HG03175 (cell line): ENCODE measurements at regions not wholly inside any gene's neighbourhood (a gene's known extent, or its start where the extent isn't known, plus 50 kb on each side); places are given as distances from the start of the nearest gene placed in this dataset.
A peak's percentile ranks its signal among the peaks of the same experiment; 100 is the strongest.
"Not testable (repeated sequence)": the region's sequence is repeated elsewhere in the genome, so short reads cannot be mapped to it uniquely, and the experiment has no call there.

Source experiments
- ATAC-seq: cut with Tn5 transposase; IDR thresholded peaks from one replicate; pipeline ENCODE4 v1.9.1; 2021; ENCODE audit warnings: mild to moderate bottlenecking, moderate library complexity; ENCODE audit not compliant: unreplicated experiment

DNA sequence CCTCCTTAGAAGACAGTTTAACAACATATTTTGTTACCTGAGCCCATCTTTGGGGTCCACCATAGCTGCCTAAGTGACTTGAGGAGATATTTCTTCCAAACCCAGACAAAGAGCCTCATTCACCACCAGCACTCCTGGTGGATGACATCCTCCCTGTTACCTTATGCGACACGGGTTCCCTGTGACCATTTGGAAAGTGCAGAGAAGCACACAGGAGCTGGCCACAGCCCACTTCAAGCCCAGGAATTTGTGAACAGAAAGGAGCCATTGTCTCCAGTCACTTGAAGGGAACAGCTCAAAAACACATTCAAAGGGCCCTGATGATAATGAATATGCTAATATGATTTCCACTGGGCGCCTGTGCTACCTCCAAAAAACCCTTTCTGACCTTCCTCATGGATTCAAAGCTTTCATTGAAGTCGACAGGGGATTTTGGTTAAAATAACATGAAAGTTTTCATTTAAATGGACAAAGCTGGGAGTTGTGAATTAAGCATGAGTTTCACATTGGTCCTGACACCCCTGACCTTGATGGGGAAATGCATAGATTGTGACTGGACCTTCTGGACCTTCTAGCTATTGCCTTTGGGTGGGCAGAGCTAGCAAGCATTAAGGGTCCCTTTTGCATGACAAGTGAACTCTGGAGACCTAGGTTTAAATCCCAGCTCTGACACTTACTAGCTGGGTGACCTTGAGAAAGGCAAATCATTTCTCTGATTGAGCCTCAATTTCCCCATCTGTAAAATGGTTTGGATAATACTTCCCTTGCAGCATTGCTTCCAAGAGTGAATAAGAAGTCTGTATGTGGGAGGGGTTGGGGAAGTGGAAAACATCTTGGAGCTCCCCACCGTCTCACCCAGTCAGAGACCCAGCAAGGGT lies 83.3 kb upstream of the SIRPA start:
- ATAC-seq: no peak

- no peak for ATAC-seq
These were observed 84.1 kb upstream of the SIRPA start for GRCh38 chr20:1810926-1811620.

DNA sequence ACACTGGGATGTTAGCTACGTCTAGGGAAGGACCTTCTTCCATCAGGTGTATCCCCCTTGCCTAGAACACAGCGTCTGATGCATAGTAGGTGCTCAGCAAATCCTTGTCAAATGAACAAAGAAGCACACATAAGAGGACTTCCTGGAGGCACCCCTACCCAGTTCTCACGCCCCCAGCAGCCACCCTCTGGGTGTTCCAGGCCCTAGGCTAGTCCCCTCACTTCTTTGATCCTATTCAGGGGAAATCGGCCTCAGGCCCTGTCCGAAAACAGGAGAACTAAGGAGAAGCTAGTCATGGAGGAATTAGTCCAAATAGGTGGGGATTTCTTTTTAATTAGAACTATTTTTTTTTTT lies 84.7 kb upstream of the SIRPA start:
- ATAC-seq: no peak

GRCh38 chr20:1809611-1810510 lies 85.3 kb upstream of the SIRPA start:
- ATAC-seq: no peak

DNA sequence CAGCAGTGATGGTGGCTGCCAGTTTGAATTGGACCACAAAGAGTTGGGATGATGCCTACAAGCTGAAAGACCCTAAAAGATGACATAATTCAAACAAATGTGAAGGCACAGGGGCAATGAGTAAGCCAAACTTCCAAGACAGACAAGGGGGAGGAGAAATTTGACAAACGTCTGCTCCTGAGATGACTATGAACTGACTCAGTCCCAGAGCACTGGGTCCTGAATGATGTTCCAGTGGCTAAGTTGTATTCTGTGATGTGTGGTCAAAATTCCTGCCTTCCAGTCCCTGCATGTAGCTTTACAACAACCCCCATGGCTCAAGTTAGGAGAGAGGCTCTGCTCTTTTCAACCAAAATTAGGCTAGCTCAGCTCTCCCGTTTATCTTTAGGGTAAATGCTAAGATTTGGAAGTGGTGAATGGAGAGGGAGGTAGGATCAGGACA lies 86.1 kb upstream of the SIRPA start:
- no peak for ATAC-seq

- ATAC-seq: no peak
These were observed 87.1 kb upstream of the SIRPA start for GRCh38 chr20:1808101-1808500.

DNA sequence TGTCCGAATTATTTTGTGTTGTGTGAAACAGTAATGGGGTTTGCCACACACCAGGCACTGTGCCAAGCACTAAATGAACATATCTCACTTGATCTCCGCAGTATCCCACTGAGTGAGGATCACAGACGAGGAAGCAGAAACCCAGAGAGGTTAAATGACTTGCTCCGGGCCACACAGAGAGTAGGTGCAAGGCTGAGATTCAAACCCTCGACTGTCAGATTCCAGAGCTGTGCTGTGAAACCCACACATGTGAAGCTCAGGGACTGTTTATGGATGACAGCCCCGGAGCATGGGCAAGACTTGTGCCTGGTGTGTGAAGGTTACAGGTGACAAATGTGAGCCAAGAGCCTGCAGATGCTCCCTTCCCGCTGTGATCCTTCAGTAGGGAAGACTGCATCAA lies 87.8 kb upstream of the SIRPA start:
- ATAC-seq: no peak

DNA sequence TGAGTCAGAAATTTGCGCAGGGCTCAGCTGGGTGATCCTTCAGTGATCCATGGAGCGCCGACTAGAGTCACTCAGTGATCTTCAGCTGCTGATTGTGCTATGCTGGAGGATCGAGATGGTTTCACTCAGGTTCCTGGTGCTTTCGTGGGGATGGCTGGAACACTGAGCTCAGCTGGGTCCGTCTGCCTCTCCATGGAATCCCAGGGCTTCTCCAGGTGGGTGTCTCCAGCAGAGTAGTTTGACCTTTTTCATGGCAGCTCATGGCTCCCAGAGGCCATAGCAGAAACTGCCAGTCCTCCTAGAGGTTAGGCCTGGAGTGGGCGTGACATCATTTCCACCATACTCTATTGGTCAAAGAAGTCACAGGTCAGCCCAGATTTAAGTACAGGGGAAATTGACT lies 88.8 kb upstream of the SIRPA start:
- ATAC-seq: no peak

- no peak for ATAC-seq
These were observed 89.4 kb upstream of the SIRPA start for GRCh38 chr20:1805816-1806215.

DNA sequence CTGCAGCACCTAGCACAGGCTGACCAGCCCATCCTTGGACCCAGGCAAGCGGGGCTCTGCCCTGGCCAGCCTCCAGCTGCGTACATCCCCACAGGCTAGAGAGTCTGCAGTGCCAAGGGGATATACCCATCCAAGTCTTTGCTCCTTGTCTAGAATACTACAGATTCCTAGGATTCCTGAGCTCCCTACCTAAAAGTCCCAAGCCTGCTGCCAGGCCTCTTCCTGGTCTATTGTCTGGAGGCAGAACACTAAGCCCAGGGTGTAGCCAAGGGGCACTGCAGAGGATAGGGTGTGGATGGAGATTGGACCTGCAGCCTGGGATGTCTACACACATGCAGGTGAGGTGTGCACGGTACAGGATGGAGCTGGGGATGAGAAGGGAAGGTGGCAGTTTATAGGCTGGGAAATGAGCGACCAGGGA lies 90.0 kb upstream of the SIRPA start:
- no peak for ATAC-seq

GRCh38 chr20:1804554-1804956 lies 90.7 kb upstream of the SIRPA start:
- no peak for ATAC-seq

- ATAC-seq: no peak
These were observed 91.2 kb upstream of the SIRPA start for GRCh38 chr20:1803932-1804501.

DNA sequence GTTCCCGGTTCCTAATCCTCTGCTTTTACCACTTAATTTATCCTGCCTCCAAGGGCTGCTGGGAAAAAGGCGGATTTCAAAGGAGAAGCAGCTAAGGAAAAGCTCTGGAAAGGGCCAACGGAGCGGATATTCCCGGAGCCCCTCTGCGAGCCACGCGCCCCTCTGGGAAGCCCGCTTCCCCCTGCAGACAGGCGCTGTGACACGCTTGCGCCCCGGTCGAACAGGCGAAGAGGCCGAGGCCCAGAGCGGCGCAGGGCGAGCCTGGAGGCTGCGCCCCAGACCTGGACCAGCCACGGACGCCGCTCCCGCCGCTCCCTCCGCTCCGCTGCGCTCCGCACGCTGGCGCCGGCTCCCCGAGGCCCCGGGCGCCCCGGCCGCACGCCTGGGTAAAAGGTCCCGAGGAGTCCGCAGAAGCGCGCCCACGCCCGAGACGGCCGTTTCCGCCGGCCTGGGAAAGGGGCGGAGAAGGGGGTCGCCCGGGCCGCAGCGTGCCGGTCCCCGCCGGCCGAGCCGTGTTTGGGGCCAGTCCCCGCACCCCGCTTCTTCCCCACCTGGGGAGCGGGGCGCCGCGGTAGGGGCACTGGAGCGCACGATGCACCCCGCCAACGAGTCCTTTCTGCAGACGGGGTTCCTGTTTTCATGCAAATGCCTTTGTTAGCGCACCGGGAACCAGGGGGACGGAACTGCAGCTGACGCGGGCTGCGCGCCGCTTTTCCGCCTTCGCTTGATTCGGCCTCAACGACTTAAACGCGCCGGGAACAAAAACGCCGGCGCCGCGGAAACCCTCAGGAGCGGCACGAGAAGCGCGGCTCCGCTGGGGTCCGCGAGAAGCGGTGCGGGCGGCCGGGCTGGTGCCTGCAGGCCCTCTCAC lies 91.9 kb upstream of the SIRPA start:
- peak; percentile 49 for ATAC-seq

- peak; percentile 49 for ATAC-seq
These were observed 92.7 kb upstream of the SIRPA start for GRCh38 chr20:1802385-1803060.

GRCh38 chr20:1801929-1802306 lies 93.3 kb upstream of the SIRPA start:
- ATAC-seq: no peak

GRCh38 chr20:1801225-1801928 lies 93.8 kb upstream of the SIRPA start:
- ATAC-seq: no peak

DNA sequence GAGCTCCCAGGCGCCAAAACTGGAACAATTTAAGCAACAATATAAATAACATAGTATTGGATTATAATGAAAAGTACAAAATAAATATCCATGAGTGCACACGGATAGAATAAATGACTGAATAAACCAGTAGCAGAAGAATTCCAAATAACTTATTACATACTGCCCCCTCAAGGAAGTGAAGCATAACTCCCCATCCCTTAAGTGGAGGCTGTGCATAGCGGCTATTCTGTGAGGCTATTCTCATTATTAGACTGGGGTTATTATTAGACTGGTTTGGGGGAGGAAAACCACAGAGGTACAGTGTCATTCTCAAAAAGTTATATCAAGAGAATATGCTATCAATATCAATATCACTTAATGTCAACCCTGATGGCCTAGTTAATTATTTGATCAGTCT lies 94.4 kb upstream of the SIRPA start:
- ATAC-seq: no peak

- ATAC-seq: no peak
These were observed 95.0 kb upstream of the SIRPA start for GRCh38 chr20:1800180-1800579.

DNA sequence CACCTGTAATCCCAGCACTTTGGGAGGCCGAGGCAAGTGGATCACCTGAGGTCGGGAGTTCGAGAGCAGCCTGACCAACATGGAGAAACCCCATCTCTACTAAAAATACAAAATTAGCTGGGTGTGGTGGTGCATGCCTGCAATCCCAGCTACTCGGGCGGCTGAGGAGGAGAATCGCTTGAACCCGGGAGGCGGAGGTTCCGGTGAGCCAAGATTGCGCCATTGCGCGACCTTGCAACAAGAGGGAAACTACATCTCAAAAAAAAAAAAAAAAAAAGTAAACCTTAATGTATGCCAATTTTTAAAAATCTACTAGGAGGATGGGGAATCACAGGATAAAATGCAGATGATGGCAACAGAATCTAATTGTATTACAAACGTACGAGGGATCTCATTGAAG lies 95.5 kb upstream of the SIRPA start:
- not testable (repeated sequence) for ATAC-seq
